IMR-90 (cell line): ENCODE measurements at regions not wholly inside any gene's neighbourhood (a gene's known extent, or its start where the extent isn't known, plus 50 kb on each side); places are given as distances from the start of the nearest gene placed in this dataset.

Experiments
- ELK1 ChIP-seq: fragments of 150-350 bp; IDR thresholded peaks from 2 replicates; pipeline ENCODE4 v1.6.1; 2016; ENCODE audit warnings: low read depth, mild to moderate bottlenecking, low read length, moderate library complexity, borderline replicate concordance
- FOS ChIP-seq: fragments of 150-350 bp; IDR thresholded peaks from 2 replicates; pipeline ENCODE4 v1.6.1; 2016; ENCODE audit warnings: low read depth, low read length
- MAFK ChIP-seq: IDR thresholded peaks from 2 replicates; pipeline ENCODE4 v1.6.1; 2012; ENCODE audit warnings: low read depth, low read length, improper control_type of control experiment
- MXI1 ChIP-seq: IDR thresholded peaks from 2 replicates; pipeline ENCODE4 v1.6.1; 2012; ENCODE audit warnings: low read depth, mild to moderate bottlenecking, low read length, moderate library complexity, borderline replicate concordance
- NFE2L2 ChIP-seq: fragments of 150-350 bp; IDR thresholded peaks from 2 replicates; pipeline ENCODE4 v1.6.1; 2016; ENCODE audit warnings: low read depth, mild to moderate bottlenecking, low read length
- POLR2A ChIP-seq: IDR thresholded peaks from 2 replicates; pipeline ENCODE4 v1.6.1; 2012; ENCODE audit warnings: mild to moderate bottlenecking, low read depth, low read length
- RAD21 ChIP-seq: IDR thresholded peaks from 2 replicates; pipeline ENCODE4 v1.6.1; 2012; ENCODE audit warnings: low read length, improper control_type of control experiment
- SMC3 ChIP-seq: fragments of 150-350 bp; IDR thresholded peaks from 2 replicates; pipeline ENCODE4 v1.6.1; 2016; ENCODE audit warnings: low read depth, mild to moderate bottlenecking, antibody characterized with exemption, low read length, moderate library complexity
- TF ChIP-seq, protein P1 (sequence below): conservative IDR thresholded peaks from 2 replicates; pipeline ENCODE4 v1.5.1; 2012; ENCODE audit warnings: mild to moderate bottlenecking, low read depth, low read length, improper control_type of control experiment
- TF ChIP-seq, protein P2 (sequence below): fragments of 150-350 bp; IDR thresholded peaks from 2 replicates; pipeline ENCODE4 v1.6.1; 2017; ENCODE audit warnings: mild to moderate bottlenecking, antibody characterized with exemption, low read length, low read depth

GRCh38 chr5:34550964-34551363, 105.2 kb upstream of the RAI14 start:
- TF ChIP-seq POLR2A (no peak), FOS (no peak), ELK1 (no peak), MAFK (no peak), RAD21 (no peak), MXI1 (no peak), SMC3 (no peak), NFE2L2 (no peak)
- TF ChIP-seq, protein P1, sequence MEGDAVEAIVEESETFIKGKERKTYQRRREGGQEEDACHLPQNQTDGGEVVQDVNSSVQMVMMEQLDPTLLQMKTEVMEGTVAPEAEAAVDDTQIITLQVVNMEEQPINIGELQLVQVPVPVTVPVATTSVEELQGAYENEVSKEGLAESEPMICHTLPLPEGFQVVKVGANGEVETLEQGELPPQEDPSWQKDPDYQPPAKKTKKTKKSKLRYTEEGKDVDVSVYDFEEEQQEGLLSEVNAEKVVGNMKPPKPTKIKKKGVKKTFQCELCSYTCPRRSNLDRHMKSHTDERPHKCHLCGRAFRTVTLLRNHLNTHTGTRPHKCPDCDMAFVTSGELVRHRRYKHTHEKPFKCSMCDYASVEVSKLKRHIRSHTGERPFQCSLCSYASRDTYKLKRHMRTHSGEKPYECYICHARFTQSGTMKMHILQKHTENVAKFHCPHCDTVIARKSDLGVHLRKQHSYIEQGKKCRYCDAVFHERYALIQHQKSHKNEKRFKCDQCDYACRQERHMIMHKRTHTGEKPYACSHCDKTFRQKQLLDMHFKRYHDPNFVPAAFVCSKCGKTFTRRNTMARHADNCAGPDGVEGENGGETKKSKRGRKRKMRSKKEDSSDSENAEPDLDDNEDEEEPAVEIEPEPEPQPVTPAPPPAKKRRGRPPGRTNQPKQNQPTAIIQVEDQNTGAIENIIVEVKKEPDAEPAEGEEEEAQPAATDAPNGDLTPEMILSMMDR = no peak
- TF ChIP-seq, protein P2, sequence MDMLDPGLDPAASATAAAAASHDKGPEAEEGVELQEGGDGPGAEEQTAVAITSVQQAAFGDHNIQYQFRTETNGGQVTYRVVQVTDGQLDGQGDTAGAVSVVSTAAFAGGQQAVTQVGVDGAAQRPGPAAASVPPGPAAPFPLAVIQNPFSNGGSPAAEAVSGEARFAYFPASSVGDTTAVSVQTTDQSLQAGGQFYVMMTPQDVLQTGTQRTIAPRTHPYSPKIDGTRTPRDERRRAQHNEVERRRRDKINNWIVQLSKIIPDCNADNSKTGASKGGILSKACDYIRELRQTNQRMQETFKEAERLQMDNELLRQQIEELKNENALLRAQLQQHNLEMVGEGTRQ = no peak
